ENCODE measurements at regions not wholly inside any gene's neighbourhood (a gene's known extent, or its start where the extent isn't known, plus 50 kb on each side); places are given as distances from the start of the nearest gene placed in this dataset.

- TF ChIP-seq CTCF (conservative IDR thresholded peaks at IDR 0.05 in 1 of 2, IDR thresholded peaks at IDR 0.05 in 1 of 2; ENCODE audit: low read depth in 1 of 2, low read length in 2 of 2) (no peak), EZH2 (IDR thresholded peaks at IDR 0.05; ENCODE audit: low read length, missing control alignments) (no peak)
Observed at GRCh38 chr11:119490253-119491006, 67.5 kb upstream of the THY1 start.

All from fibroblast of lung (primary cell).